ENCODE measurements at regions not wholly inside any gene's neighbourhood (a gene's known extent, or its start where the extent isn't known, plus 50 kb on each side); places are given as distances from the start of the nearest gene placed in this dataset.

GRCh38 chr10:4147245-4147644 lies 362.2 kb upstream of the KLF6 start (continued):
- TF ChIP-seq MGA (IDR thresholded peaks at IDR 0.05), result no peak
- no peak for TF ChIP-seq CBFA2T3 (IDR thresholded peaks at IDR 0.05)
- TF ChIP-seq SETDB1 (IDR thresholded peaks at IDR 0.05; ENCODE audit: low read length), result no peak
- TF ChIP-seq ZNF232 (CRISPR knock-in tag; IDR thresholded peaks at IDR 0.05), result no peak
- TF ChIP-seq ZNF79 (CRISPR knock-in tag; IDR thresholded peaks at IDR 0.05; ENCODE audit: low read depth), result no peak

Data from K562 (cell line).